ENCODE measurements at regions not wholly inside any gene's neighbourhood (a gene's known extent, or its start where the extent isn't known, plus 50 kb on each side); places are given as distances from the start of the nearest gene placed in this dataset.

DNA sequence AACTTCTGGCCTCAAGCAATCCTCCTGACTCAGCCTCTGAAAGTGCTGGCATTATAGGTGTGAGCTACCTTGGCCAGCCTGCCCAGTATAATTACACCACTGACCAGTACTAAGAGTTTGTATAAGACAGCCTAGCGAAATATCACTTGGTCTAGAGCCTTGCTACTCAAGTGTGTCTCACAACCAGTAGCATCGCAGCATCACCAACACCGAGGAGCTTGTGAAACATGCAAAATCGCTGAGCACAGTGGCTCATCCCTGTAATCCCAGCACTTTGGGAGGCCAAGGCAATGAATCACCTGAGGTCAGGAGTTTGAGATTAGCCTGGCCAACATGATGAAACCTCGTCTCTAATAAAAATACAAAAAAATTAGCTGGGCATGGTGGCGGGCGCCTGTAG lies 102.0 kb upstream of the GATB start (continued):
- TF ChIP-seq TAF1 (IDR thresholded peaks at IDR 0.05; ENCODE audit: borderline replicate concordance, low read depth, low read length) (no peak), SP1 (IDR thresholded peaks at IDR 0.05; ENCODE audit: low read depth, low read length) (no peak)

DNA sequence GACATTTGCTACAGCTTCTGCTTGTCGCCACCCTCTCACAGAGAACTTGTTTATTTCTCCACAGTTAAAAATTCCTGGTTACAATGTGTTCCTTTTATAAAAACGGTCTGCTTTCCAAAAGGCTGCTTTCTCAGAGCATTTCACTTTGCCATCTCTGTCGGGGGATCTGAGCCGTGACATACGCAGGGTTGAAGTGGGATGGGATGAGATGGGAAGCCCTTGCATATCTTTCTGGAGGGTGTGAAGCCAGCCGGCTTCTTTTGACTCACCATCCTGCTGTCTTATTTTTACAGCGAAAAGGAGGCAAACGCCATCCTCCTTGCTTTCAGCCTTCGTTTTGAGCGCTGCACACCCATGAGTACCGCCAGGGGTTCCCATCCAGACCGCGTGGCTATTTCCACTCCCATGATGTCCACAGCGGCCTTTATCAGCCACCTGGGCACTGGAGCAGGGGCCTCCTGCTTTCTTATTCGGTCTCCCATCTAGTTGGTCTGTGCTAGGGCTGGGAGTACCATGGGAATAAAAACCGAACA lies 99.8 kb upstream of the GATB start:
- H3K36me3 ChIP-seq (ENCODE audit: control insufficient read depth in 2 of 2, insufficient read depth in 2 of 2, low read length in 1 of 2), result no peaks in the 10 kb centered on the region
- in situ Hi-C loops (cut with MboI) (no loop called here), intact Hi-C loops (cut with micrococcal nuclease; ENCODE audit: unreplicated experiment) (no loop called here)
- no peaks in the 10 kb centered on the region for H4K20me1 ChIP-seq (ENCODE audit: control insufficient read depth, insufficient read depth)
- no peak overlapping the region for H3K4me2 ChIP-seq (ENCODE audit: control insufficient read depth, insufficient read depth)
- RAD21 ChIA-PET (ENCODE audit: unreplicated experiment), result no interaction called here
- no peak overlapping the region for H3K27ac ChIP-seq (ENCODE audit: control insufficient read depth, insufficient read depth)
- 47% methylated on average over 16 of the region's 16 CpGs for WGBS (ENCODE audit: insufficient coverage, insufficient replicate concordance, low lambda C conversion rate, missing lambda C conversion rate)
- CTCF ChIA-PET, result no interaction called here
- H3K9ac ChIP-seq (ENCODE audit: control insufficient read depth, insufficient read depth, low read length), result no peak overlapping the region
- H2AFZ ChIP-seq (ENCODE audit: control insufficient read depth, low read depth, low read length), result no peak overlapping the region
- no TSS peak for BruUV-seq (replicated peaks)
- POLR2A ChIA-PET, result no interaction called here
- TF ChIP-seq BHLHE40 (IDR thresholded peaks at IDR 0.05; ENCODE audit: borderline replicate concordance in 1 of 2, low read depth in 2 of 2, low read length in 1 of 2) (no peak), SUZ12 (IDR thresholded peaks at IDR 0.05; ENCODE audit: unreplicated experiment) (no peak), EED (IDR thresholded peaks at IDR 0.05; ENCODE audit: low read depth) (no peak), TCF12 (IDR thresholded peaks at IDR 0.05; ENCODE audit: low read depth, low read length) (no peak), CEBPB (IDR thresholded peaks at IDR 0.05; ENCODE audit: borderline replicate concordance in 1 of 2, low read depth in 2 of 2, low read length in 2 of 2) (no peak), ZSCAN29 (IDR thresholded peaks at IDR 0.05) (no peak), ZNF384 (IDR thresholded peaks at IDR 0.05; ENCODE audit: borderline replicate concordance, low read depth, low read length) (no peak)
- TF ChIP-seq, protein P1, sequence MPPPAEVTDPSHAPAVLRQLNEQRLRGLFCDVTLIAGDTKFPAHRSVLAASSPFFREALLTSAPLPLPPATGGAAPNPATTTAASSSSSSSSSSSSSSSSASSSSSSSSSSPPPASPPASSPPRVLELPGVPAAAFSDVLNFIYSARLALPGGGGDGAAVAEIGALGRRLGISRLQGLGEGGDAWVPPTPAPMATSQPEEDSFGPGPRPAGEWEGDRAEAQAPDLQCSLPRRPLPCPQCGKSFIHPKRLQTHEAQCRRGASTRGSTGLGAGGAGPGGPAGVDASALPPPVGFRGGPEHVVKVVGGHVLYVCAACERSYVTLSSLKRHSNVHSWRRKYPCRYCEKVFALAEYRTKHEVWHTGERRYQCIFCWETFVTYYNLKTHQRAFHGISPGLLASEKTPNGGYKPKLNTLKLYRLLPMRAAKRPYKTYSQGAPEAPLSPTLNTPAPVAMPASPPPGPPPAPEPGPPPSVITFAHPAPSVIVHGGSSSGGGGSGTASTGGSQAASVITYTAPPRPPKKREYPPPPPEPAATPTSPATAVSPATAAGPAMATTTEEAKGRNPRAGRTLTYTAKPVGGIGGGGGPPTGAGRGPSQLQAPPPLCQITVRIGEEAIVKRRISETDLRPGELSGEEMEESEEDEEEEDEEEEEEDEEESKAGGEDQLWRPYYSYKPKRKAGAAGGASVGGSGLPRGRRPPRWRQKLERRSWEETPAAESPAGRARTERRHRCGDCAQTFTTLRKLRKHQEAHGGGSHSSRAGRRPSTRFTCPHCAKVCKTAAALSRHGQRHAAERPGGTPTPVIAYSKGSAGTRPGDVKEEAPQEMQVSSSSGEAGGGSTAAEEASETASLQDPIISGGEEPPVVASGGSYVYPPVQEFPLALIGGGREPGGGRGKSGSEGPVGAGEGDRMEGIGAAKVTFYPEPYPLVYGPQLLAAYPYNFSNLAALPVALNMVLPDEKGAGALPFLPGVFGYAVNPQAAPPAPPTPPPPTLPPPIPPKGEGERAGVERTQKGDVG (CRISPR knock-in tag; IDR thresholded peaks at IDR 0.05), result no peak
- no peaks in the 10 kb centered on the region for H3K4me1 ChIP-seq (ENCODE audit: control insufficient read depth, insufficient read depth, low read length)
- H3K4me3 ChIP-seq, result no peak overlapping the region
- no peak for FAIRE-seq
- DNase-seq (ENCODE audit: low read depth, low spot score), result no peak
- no peaks in the 10 kb centered on the region; the same call in 2 of the 3 replicates for H3K9me3 ChIP-seq (replicated peaks; ENCODE audit: control insufficient read depth, insufficient read depth, low read length)
- ATAC-seq, result no peak
- H3K79me2 ChIP-seq (ENCODE audit: control insufficient read depth, insufficient read depth, low read length), result no peaks in the 10 kb centered on the region
- no peaks in the 10 kb centered on the region; a peak in 1 of 4 replicates for H3K27me3 ChIP-seq (replicated peaks in 1 of 2; ENCODE audit: control insufficient read depth in 2 of 2, insufficient read depth in 2 of 2, low read length in 1 of 2)
- SMC1A ChIA-PET (ENCODE audit: uncharacterized antibody, unreplicated experiment), result no interaction called here

Measured in GM12878 (cell line).